ENCODE measurements at regions not wholly inside any gene's neighbourhood (a gene's known extent, or its start where the extent isn't known, plus 50 kb on each side); places are given as distances from the start of the nearest gene placed in this dataset.

- no peak for TF ChIP-seq EZH2 (IDR thresholded peaks at IDR 0.05; ENCODE audit: insufficient read depth, poor library complexity, severe bottlenecking)
- TF ChIP-seq EZH2phosphoT487 (IDR thresholded peaks at IDR 0.05; ENCODE audit: insufficient read depth, low read depth) = no peak
These were observed 481.8 kb downstream of the GLRX3 start for GRCh38 chr10:130617985-130618384.

Data from GM23248 (cell line).